Progenitor cell of endocrine pancreas (in vitro differentiated cells): ENCODE measurements at regions not wholly inside any gene's neighbourhood (a gene's known extent, or its start where the extent isn't known, plus 50 kb on each side); places are given as distances from the start of the nearest gene placed in this dataset.

Experiments
- DNase-seq: peaks from one replicate; pipeline ENCODE4 v3.0.0; 2021; ENCODE audit warnings: low spot score; ENCODE audit not compliant: unreplicated experiment
- H3K27ac Mint-ChIP-seq: 2 replicates; pipeline ENCODE4 v1.8.0; 2021; ENCODE audit warnings: mild to moderate bottlenecking, moderate library complexity, mixed read lengths
- H3K27me3 Mint-ChIP-seq: 2 replicates; pipeline ENCODE4 v1.8.0; 2021; ENCODE audit warnings: mixed read lengths
- H3K36me3 Mint-ChIP-seq: 2 replicates; pipeline ENCODE4 v1.8.0; 2022; ENCODE audit warnings: mixed read lengths; ENCODE audit not compliant: insufficient read depth
- H3K4me1 Mint-ChIP-seq: 2 replicates; pipeline ENCODE4 v1.8.0; 2021; ENCODE audit warnings: low read depth, mixed read lengths
- H3K4me3 Mint-ChIP-seq: 2 replicates; pipeline ENCODE4 v1.8.0; 2021; ENCODE audit warnings: low read depth, mild to moderate bottlenecking, moderate library complexity, mixed read lengths
- H3K9me3 Mint-ChIP-seq: 2 replicates; pipeline ENCODE4 v1.8.0; 2021; ENCODE audit warnings: low read depth, mixed read lengths
- TF ChIP-seq, protein P1 (sequence below): fragments of 200-600 bp; sonication (generic); IDR thresholded peaks from one replicate; pipeline ENCODE4 v1.5.0; 2021; ENCODE audit warnings: antibody characterized with exemption, mild to moderate bottlenecking; ENCODE audit not compliant: unreplicated experiment

DNA sequence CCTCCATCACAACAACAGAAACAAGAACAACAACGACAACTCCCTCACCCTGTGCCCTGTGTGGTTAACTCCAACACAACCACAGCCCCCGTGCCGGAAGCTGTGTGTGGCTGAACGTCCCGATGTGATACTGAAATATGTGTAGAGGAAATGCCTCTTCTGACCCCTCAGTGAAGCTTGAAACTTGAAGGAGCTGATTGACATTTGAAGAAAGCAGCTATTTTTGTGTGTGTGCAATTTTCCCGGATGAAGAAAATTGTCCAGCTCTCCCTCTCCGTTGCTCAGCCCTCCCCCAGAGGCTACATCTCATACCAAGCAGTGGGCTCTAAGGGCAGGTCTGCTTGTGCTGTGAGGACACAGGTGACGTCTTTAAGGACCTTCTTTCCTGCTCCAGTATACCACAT, 173.8 kb downstream of the ICOS start:
- TF ChIP-seq, protein P1, sequence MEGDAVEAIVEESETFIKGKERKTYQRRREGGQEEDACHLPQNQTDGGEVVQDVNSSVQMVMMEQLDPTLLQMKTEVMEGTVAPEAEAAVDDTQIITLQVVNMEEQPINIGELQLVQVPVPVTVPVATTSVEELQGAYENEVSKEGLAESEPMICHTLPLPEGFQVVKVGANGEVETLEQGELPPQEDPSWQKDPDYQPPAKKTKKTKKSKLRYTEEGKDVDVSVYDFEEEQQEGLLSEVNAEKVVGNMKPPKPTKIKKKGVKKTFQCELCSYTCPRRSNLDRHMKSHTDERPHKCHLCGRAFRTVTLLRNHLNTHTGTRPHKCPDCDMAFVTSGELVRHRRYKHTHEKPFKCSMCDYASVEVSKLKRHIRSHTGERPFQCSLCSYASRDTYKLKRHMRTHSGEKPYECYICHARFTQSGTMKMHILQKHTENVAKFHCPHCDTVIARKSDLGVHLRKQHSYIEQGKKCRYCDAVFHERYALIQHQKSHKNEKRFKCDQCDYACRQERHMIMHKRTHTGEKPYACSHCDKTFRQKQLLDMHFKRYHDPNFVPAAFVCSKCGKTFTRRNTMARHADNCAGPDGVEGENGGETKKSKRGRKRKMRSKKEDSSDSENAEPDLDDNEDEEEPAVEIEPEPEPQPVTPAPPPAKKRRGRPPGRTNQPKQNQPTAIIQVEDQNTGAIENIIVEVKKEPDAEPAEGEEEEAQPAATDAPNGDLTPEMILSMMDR, result no peak
- Mint-ChIP-seq H3K4me3 (no peak overlapping the region), H3K36me3 (no peaks in the 10 kb centered on the region), H3K27me3 (peaks cover 4% of the 10 kb centered on the region), H3K9me3 (no peaks in the 10 kb centered on the region), H3K4me1 (peaks cover 41% of the 10 kb centered on the region), H3K27ac (peak overlapping the region; percentile 53)
- DNase-seq, result no peak

GRCh38 chr2:204110751-204111516, 174.4 kb downstream of the ICOS start:
- peak overlapping the region; percentile 33 for H3K27ac Mint-ChIP-seq
- H3K4me1 Mint-ChIP-seq, result peaks cover 47% of the 10 kb centered on the region

DNA sequence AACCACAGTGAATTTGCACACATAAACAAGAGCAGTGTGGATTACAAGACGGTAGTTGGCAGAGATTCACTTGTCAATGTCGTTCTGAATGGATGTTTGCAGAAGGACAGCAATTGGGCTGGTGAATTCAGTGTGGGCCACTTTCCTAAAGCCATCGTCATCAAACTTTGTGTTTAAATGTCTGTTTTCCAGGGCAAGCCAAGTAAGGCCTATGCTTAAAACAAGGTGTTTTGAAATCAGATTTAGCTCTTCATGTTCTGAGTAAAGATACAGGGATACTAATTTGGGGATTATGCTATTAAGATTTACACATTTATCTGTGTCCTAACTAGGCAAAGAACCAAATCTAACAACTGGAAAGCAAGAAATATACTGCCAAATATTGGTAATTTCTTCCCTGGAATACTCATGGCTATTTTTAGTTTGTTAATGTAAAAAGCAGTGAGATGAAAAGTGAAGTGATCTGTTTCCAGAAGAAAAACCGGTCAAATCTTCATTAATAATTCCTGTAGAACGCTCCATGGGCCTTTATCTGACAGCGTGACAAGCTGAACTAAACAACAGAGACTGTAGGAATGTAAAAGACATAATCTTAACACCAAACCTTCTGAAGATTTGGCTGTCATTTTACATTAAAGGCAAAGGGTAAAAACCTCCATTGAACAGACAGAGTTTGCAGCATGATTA, 175.7 kb downstream of the ICOS start:
- no peak overlapping the region for H3K4me3 Mint-ChIP-seq
- no peak overlapping the region for H3K27ac Mint-ChIP-seq
- no peaks in the 10 kb centered on the region for H3K9me3 Mint-ChIP-seq
- TF ChIP-seq, protein P1, result no peak
- peaks cover 4% of the 10 kb centered on the region for H3K27me3 Mint-ChIP-seq
- DNase-seq, result no peak
- no peaks in the 10 kb centered on the region for H3K36me3 Mint-ChIP-seq
- peaks cover 59% of the 10 kb centered on the region for H3K4me1 Mint-ChIP-seq

More at GRCh38 chr2:204110751-204111516, 174.4 kb downstream of the ICOS start:
- Mint-ChIP-seq H3K9me3 (no peaks in the 10 kb centered on the region), H3K36me3 (no peaks in the 10 kb centered on the region), H3K27me3 (peaks cover 4% of the 10 kb centered on the region), H3K4me3 (no peak overlapping the region)
- TF ChIP-seq, protein P1, result no peak
- no peak for DNase-seq

DNA sequence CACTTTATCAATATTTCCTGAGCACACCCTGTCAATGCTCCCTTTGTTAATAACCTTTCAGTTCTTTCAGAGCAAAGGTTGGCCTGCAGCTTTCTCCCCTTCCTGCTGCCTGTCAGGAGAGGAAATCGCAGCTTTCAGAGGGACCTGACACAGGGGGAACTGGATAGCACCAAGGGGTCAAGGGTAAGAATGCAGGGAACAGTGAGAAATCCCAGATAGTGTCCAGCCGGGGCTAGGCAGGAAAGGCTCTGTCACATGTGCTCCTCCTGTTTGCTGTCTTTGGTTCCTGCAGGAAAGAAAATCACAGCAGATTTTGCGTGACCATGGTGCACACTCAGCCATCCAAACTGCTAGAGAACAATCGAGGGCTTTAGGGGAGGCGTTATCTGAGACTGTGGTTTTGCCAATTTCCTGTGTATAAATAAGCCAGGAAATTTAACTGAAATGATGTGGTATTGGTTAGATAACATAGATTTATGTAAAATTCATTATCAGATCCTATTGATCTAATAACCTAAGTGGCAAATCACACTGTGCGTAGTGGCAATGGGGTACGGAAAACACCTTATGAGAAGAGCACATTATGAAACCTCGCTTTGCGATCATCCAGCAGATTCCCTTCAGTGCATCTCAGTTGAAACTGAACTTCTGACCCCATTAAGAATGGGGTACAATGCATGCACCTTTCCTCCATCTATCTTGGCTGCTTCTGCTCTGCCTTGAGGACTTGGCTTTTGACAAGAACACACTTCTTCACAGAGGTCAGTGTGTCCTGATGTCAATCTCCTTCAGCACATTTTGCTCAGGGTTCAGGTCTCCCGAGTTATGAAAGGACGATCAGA, 178.0 kb downstream of the ICOS start:
- H3K4me1 Mint-ChIP-seq, result peaks cover 51% of the 10 kb centered on the region
- no peak for DNase-seq
- H3K27ac Mint-ChIP-seq, result peak overlapping the region; percentile 82
- TF ChIP-seq, protein P1, result no peak
- H3K36me3 Mint-ChIP-seq, result no peaks in the 10 kb centered on the region
- peak overlapping the region; percentile 35 for H3K4me3 Mint-ChIP-seq
- peaks cover 4% of the 10 kb centered on the region for H3K27me3 Mint-ChIP-seq
- no peaks in the 10 kb centered on the region for H3K9me3 Mint-ChIP-seq
